ENCODE measurements at regions not wholly inside any gene's neighbourhood (a gene's known extent, or its start where the extent isn't known, plus 50 kb on each side); places are given as distances from the start of the nearest gene placed in this dataset.

DNA sequence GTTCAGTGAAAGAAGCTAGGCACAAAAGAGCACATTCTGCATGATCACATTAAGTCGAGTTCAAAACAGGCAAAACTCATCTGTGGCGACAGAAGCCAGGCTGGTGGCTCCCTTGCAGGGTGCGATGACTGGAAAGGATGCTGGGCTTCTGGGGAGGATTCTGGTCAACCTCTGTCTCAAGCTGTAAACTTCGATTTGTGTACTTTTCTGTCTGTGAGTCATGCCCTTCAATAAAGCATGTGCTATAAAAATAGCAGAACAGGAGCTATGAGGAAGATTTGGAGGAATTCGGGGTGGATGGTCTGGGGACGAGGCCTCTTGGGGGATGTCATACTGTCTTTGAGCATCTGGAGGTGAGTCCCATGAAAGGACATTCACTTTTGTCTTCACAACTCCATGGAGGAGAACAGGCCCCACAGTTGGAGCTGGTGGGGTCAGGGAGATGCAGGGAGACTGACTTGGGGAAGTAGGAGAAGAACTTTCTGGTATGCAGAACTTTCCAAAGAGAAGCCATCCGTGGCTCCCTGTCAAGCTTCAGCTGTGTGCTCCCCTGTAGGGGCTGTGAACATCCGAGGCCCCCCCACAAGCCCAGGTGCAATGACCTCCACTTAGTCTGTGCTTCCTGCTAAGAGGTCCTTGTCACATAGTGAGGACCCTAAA, 77.8 kb upstream of the LINC01488 start:
- no peaks in the 10 kb centered on the region for H3K36me3 ChIP-seq
- WGBS = 70% methylated on average over 8 of the region's 8 CpGs
- H3K4me1 ChIP-seq (replicated peaks) = no peaks in the 10 kb centered on the region
- TF ChIP-seq POLR2A (IDR thresholded peaks at IDR 0.05) (no peak), POLR2AphosphoS5 (IDR thresholded peaks at IDR 0.05) (no peak)
- TF ChIP-seq, protein P1, sequence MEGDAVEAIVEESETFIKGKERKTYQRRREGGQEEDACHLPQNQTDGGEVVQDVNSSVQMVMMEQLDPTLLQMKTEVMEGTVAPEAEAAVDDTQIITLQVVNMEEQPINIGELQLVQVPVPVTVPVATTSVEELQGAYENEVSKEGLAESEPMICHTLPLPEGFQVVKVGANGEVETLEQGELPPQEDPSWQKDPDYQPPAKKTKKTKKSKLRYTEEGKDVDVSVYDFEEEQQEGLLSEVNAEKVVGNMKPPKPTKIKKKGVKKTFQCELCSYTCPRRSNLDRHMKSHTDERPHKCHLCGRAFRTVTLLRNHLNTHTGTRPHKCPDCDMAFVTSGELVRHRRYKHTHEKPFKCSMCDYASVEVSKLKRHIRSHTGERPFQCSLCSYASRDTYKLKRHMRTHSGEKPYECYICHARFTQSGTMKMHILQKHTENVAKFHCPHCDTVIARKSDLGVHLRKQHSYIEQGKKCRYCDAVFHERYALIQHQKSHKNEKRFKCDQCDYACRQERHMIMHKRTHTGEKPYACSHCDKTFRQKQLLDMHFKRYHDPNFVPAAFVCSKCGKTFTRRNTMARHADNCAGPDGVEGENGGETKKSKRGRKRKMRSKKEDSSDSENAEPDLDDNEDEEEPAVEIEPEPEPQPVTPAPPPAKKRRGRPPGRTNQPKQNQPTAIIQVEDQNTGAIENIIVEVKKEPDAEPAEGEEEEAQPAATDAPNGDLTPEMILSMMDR (IDR thresholded peaks at IDR 0.05) = no peak
- H3K27ac ChIP-seq = no peak overlapping the region
- no peaks in the 10 kb centered on the region for H3K27me3 ChIP-seq (replicated peaks; ENCODE audit: insufficient read depth)
- no peak for DNase-seq (ENCODE audit: low spot score)
- no peaks in the 10 kb centered on the region for H3K9me3 ChIP-seq
- intact Hi-C loops (cut with DNase I) = no loop called here
- H3K4me3 ChIP-seq = no peak overlapping the region

DNA sequence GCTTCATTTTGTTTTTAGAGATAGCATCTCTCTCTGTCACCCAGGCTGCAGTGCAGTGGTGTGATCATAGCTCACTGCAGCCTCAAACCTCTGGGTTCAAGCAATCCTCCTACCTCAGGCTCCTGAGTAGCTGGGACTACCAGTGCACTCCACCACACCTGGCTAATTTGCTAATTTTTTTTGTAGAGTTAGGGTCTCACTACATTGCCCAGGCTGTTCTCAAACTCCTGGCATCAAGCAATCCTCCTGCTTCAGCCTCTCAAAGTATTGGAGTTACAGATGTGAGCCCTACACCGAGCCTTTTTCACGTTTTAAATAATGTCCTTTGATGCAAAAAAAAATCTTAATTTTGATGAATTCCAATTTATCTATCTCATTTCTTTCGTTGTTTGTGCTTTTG, 75.4 kb upstream of the LINC01488 start:
- H3K4me1 ChIP-seq (replicated peaks) = no peaks in the 10 kb centered on the region
- intact Hi-C loops (cut with DNase I) = no loop called here

DNA sequence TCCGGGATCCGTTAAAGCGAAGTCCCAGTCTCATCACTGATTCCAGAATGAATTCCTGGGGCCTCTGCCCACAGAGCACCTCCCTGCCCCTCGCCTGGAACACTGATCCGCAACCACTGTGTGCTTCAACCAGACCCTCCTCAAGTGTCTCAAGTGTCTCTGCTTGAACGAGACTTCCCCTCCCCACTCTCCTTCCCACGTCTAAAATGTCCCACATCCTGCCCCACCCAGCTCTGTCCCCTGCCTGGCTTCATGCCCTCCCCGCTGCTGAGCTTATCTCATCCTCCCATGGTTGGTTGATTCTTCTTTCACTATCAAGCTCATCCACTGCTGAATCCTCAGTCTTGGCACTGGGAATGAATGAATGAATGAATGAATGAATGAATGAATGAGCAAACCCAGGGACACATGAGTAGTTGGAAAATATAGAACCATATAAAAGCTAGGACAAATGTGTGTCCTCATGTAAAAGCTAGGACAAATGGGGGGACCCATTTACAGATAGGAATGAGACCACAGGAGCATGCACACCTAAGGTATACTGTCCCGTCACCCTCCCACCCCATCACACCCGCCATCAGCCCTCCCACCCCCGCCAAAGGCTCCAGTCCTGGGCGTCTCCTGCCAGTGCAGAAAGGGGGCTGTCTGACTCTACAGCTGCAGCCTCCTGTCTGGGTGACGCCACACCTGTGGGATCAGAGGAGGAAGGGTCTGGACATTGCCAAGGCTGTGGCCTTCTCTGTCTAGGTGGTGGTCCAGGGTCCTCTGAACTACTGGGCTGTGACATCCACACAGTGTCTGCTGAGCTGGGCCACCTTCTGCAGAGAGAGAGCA, 71.4 kb upstream of the LINC01488 start:
- no peak for DNase-seq (ENCODE audit: low spot score)
- 79% methylated on average over 12 of the region's 13 CpGs for WGBS

More for the DNA sequence above, 75.4 kb upstream of the LINC01488 start:
- Histone ChIP-seq H3K9me3 (no peaks in the 10 kb centered on the region), H3K36me3 (no peaks in the 10 kb centered on the region), H3K4me3 (no peak overlapping the region), H3K27ac (no peak overlapping the region), H3K27me3 (replicated peaks; ENCODE audit: insufficient read depth) (no peaks in the 10 kb centered on the region)
- TF ChIP-seq, protein P1 (IDR thresholded peaks at IDR 0.05) = no peak
- 89% methylated on average over 3 of the region's 3 CpGs for WGBS
- DNase-seq (ENCODE audit: low spot score) = no peak

DNA sequence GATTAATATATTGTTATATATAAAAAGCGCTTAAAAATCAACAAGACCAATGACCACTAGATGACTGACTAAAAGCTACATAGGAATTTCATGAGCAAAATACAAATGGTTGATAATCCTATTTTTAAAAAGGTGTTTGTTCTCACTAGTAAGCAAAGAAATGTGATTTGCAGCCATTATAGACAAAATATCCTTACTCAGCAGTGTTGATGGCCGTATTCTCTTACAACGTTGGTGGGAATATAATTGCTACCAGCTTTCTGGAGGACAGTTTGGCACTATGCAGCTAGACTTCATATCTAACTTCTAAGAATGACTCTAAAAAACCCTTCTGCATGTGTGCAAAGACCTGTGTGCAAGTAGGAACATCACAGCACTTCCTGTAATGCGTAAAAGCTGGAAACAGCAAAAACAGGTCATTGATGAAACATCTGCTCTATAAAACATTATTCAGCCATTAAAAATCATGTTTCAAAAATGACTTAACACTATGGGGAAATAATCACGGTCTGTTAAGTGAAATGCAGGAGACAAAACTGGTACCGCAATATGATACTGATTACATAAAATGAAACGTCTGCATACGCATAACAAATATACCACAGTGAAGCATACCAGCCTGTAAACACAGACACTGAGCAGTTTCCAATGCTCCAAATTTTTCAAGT, 70.1 kb upstream of the LINC01488 start:
- H3K27ac ChIP-seq = no peak overlapping the region
- DNase-seq (ENCODE audit: low spot score) = no peak
- WGBS = 69% methylated on average over 8 of the region's 8 CpGs
- TF ChIP-seq POLR2AphosphoS5 (IDR thresholded peaks at IDR 0.05) = no peak
- TF ChIP-seq, protein P1 (IDR thresholded peaks at IDR 0.05) = no peak
- no peak for TF ChIP-seq POLR2A (IDR thresholded peaks at IDR 0.05)
- H3K4me3 ChIP-seq = no peak overlapping the region
- H3K9me3 ChIP-seq = no peaks in the 10 kb centered on the region
- intact Hi-C loops (cut with DNase I) = no loop called here
- no peaks in the 10 kb centered on the region for H3K36me3 ChIP-seq
- no peaks in the 10 kb centered on the region for H3K27me3 ChIP-seq (replicated peaks; ENCODE audit: insufficient read depth)
- H3K4me1 ChIP-seq (replicated peaks) = no peaks in the 10 kb centered on the region

More for the DNA sequence above, 71.4 kb upstream of the LINC01488 start:
- intact Hi-C loops (cut with DNase I) = no loop called here
- H3K9me3 ChIP-seq = no peaks in the 10 kb centered on the region
- no peak overlapping the region for H3K4me3 ChIP-seq
- H3K27me3 ChIP-seq (replicated peaks; ENCODE audit: insufficient read depth) = no peaks in the 10 kb centered on the region
- no peaks in the 10 kb centered on the region for H3K4me1 ChIP-seq (replicated peaks)
- TF ChIP-seq, protein P1 (IDR thresholded peaks at IDR 0.05) = no peak
- no peak for TF ChIP-seq POLR2AphosphoS5 (IDR thresholded peaks at IDR 0.05)
- TF ChIP-seq POLR2A (IDR thresholded peaks at IDR 0.05) = no peak
- H3K36me3 ChIP-seq = no peaks in the 10 kb centered on the region
- H3K27ac ChIP-seq = no peak overlapping the region

Measured in prostate gland (tissue), 2 donors.